ENCODE measurements at regions not wholly inside any gene's neighbourhood (a gene's known extent, or its start where the extent isn't known, plus 50 kb on each side); places are given as distances from the start of the nearest gene placed in this dataset.
"Not testable (repeated sequence)": the region's sequence is repeated elsewhere in the genome, so short reads cannot be mapped to it uniquely, and the experiment has no call there.

- H3K4me3 Mint-ChIP-seq; H3K4me1 Mint-ChIP-seq (ENCODE audit: low read depth); H3K27ac Mint-ChIP-seq; H3K27me3 Mint-ChIP-seq (ENCODE audit: low read depth); H3K36me3 Mint-ChIP-seq (ENCODE audit: low read depth): not testable (repeated sequence)
- H3K9me3 Mint-ChIP-seq, result peaks cover 12% of the 10 kb centered on the region
These were observed 843.8 kb upstream of the ANO3 start for GRCh38 chr11:25488176-25488575.

GRCh38 chr11:25501426-25501825 is 830.5 kb upstream of the ANO3 start:
- H3K9me3 Mint-ChIP-seq; H3K36me3 Mint-ChIP-seq (ENCODE audit: low read depth); H3K27me3 Mint-ChIP-seq (ENCODE audit: low read depth); H3K4me3 Mint-ChIP-seq; H3K27ac Mint-ChIP-seq; H3K4me1 Mint-ChIP-seq (ENCODE audit: low read depth): not testable (repeated sequence)

- no peaks in the 10 kb centered on the region for H3K36me3 Mint-ChIP-seq (ENCODE audit: low read depth)
- no peak overlapping the region for H3K4me3 Mint-ChIP-seq
- no peaks in the 10 kb centered on the region for H3K4me1 Mint-ChIP-seq (ENCODE audit: low read depth)
- H3K27me3 Mint-ChIP-seq (ENCODE audit: low read depth), result no peaks in the 10 kb centered on the region
- peaks cover 16% of the 10 kb centered on the region for H3K9me3 Mint-ChIP-seq
- H3K27ac Mint-ChIP-seq, result no peak overlapping the region
These were observed 816.4 kb upstream of the ANO3 start for GRCh38 chr11:25515576-25515975.

- H3K4me1 Mint-ChIP-seq (ENCODE audit: low read depth), result no peaks in the 10 kb centered on the region
- no peaks in the 10 kb centered on the region for H3K27me3 Mint-ChIP-seq (ENCODE audit: low read depth)
- no peak overlapping the region for H3K4me3 Mint-ChIP-seq
- peaks cover 14% of the 10 kb centered on the region for H3K9me3 Mint-ChIP-seq
- H3K36me3 Mint-ChIP-seq (ENCODE audit: low read depth), result no peaks in the 10 kb centered on the region
- H3K27ac Mint-ChIP-seq, result no peak overlapping the region
These were observed 811.5 kb upstream of the ANO3 start for GRCh38 chr11:25520459-25520858.

GRCh38 chr11:25527841-25528240 is 804.1 kb upstream of the ANO3 start:
- H3K4me1 Mint-ChIP-seq (ENCODE audit: low read depth), result no peaks in the 10 kb centered on the region
- no peaks in the 10 kb centered on the region for H3K27me3 Mint-ChIP-seq (ENCODE audit: low read depth)
- no peak overlapping the region for H3K27ac Mint-ChIP-seq
- no peaks in the 10 kb centered on the region for H3K36me3 Mint-ChIP-seq (ENCODE audit: low read depth)
- no peak overlapping the region for H3K4me3 Mint-ChIP-seq
- H3K9me3 Mint-ChIP-seq, result peaks cover 3% of the 10 kb centered on the region

- no peaks in the 10 kb centered on the region for H3K27me3 Mint-ChIP-seq (ENCODE audit: low read depth)
- no peak overlapping the region for H3K27ac Mint-ChIP-seq
- no peaks in the 10 kb centered on the region for H3K36me3 Mint-ChIP-seq (ENCODE audit: low read depth)
- H3K4me3 Mint-ChIP-seq, result no peak overlapping the region
- H3K9me3 Mint-ChIP-seq, result peaks cover 6% of the 10 kb centered on the region
- no peaks in the 10 kb centered on the region for H3K4me1 Mint-ChIP-seq (ENCODE audit: low read depth)
These were observed 802.4 kb upstream of the ANO3 start for GRCh38 chr11:25529572-25529971.

GRCh38 chr11:25535467-25536272 is 796.3 kb upstream of the ANO3 start:
- Mint-ChIP-seq H3K36me3 (ENCODE audit: low read depth) (no peaks in the 10 kb centered on the region), H3K4me3 (no peak overlapping the region), H3K27me3 (ENCODE audit: low read depth) (no peaks in the 10 kb centered on the region), H3K9me3 (peaks cover 9% of the 10 kb centered on the region), H3K4me1 (ENCODE audit: low read depth) (no peaks in the 10 kb centered on the region), H3K27ac (no peak overlapping the region)

GRCh38 chr11:25536289-25536688 is 795.6 kb upstream of the ANO3 start:
- Mint-ChIP-seq H3K4me1 (ENCODE audit: low read depth) (no peaks in the 10 kb centered on the region), H3K36me3 (ENCODE audit: low read depth) (no peaks in the 10 kb centered on the region), H3K27me3 (ENCODE audit: low read depth) (no peaks in the 10 kb centered on the region), H3K9me3 (peaks cover 10% of the 10 kb centered on the region), H3K4me3 (no peak overlapping the region), H3K27ac (no peak overlapping the region)

GRCh38 chr11:25537393-25537792 is 794.5 kb upstream of the ANO3 start:
- Mint-ChIP-seq H3K4me1 (ENCODE audit: low read depth) (no peaks in the 10 kb centered on the region), H3K27ac (no peak overlapping the region), H3K36me3 (ENCODE audit: low read depth) (no peaks in the 10 kb centered on the region), H3K9me3 (peaks cover 15% of the 10 kb centered on the region), H3K27me3 (ENCODE audit: low read depth) (no peaks in the 10 kb centered on the region), H3K4me3 (no peak overlapping the region)

GRCh38 chr11:25547292-25547691 is 784.6 kb upstream of the ANO3 start:
- Mint-ChIP-seq H3K27ac (no peak overlapping the region), H3K9me3 (peaks cover 10% of the 10 kb centered on the region), H3K4me3 (no peak overlapping the region), H3K27me3 (ENCODE audit: low read depth) (no peaks in the 10 kb centered on the region), H3K36me3 (ENCODE audit: low read depth) (no peaks in the 10 kb centered on the region), H3K4me1 (ENCODE audit: low read depth) (no peaks in the 10 kb centered on the region)

- H3K4me1 Mint-ChIP-seq (ENCODE audit: low read depth), result no peaks in the 10 kb centered on the region
- H3K27me3 Mint-ChIP-seq (ENCODE audit: low read depth), result no peaks in the 10 kb centered on the region
- no peak overlapping the region for H3K27ac Mint-ChIP-seq
- H3K4me3 Mint-ChIP-seq, result no peak overlapping the region
- H3K9me3 Mint-ChIP-seq, result peaks cover 19% of the 10 kb centered on the region
- H3K36me3 Mint-ChIP-seq (ENCODE audit: low read depth), result no peaks in the 10 kb centered on the region
These were observed 769.5 kb upstream of the ANO3 start for GRCh38 chr11:25562417-25562816.

- no peaks in the 10 kb centered on the region for H3K4me1 Mint-ChIP-seq (ENCODE audit: low read depth)
- H3K36me3 Mint-ChIP-seq (ENCODE audit: low read depth), result no peaks in the 10 kb centered on the region
- peaks cover 8% of the 10 kb centered on the region for H3K9me3 Mint-ChIP-seq
- no peak overlapping the region for H3K27ac Mint-ChIP-seq
- H3K27me3 Mint-ChIP-seq (ENCODE audit: low read depth), result no peaks in the 10 kb centered on the region
- H3K4me3 Mint-ChIP-seq, result no peak overlapping the region
These were observed 766.1 kb upstream of the ANO3 start for GRCh38 chr11:25565846-25566245.

GRCh38 chr11:25566298-25567200 is 765.4 kb upstream of the ANO3 start:
- no peak overlapping the region for H3K27ac Mint-ChIP-seq
- H3K36me3 Mint-ChIP-seq (ENCODE audit: low read depth), result no peaks in the 10 kb centered on the region
- H3K4me1 Mint-ChIP-seq (ENCODE audit: low read depth), result no peaks in the 10 kb centered on the region
- H3K27me3 Mint-ChIP-seq (ENCODE audit: low read depth), result no peaks in the 10 kb centered on the region
- peaks cover 8% of the 10 kb centered on the region for H3K9me3 Mint-ChIP-seq
- H3K4me3 Mint-ChIP-seq, result no peak overlapping the region

- Mint-ChIP-seq H3K36me3 (ENCODE audit: low read depth) (no peaks in the 10 kb centered on the region), H3K27me3 (ENCODE audit: low read depth) (no peaks in the 10 kb centered on the region), H3K4me3 (no peak overlapping the region), H3K9me3 (peaks cover 11% of the 10 kb centered on the region), H3K4me1 (ENCODE audit: low read depth) (no peaks in the 10 kb centered on the region), H3K27ac (no peak overlapping the region)
These were observed 755.6 kb upstream of the ANO3 start for GRCh38 chr11:25576320-25576719.

- H3K36me3 Mint-ChIP-seq (ENCODE audit: low read depth); H3K4me3 Mint-ChIP-seq; H3K27me3 Mint-ChIP-seq (ENCODE audit: low read depth); H3K27ac Mint-ChIP-seq; H3K4me1 Mint-ChIP-seq (ENCODE audit: low read depth): not testable (repeated sequence)
- peaks cover 18% of the 10 kb centered on the region for H3K9me3 Mint-ChIP-seq
These were observed 752.4 kb upstream of the ANO3 start for GRCh38 chr11:25579554-25579953.
